AG04450 (cell line): ENCODE measurements at regions not wholly inside any gene's neighbourhood (a gene's known extent, or its start where the extent isn't known, plus 50 kb on each side); places are given as distances from the start of the nearest gene placed in this dataset.
"Not testable (repeated sequence)": the region's sequence is repeated elsewhere in the genome, so short reads cannot be mapped to it uniquely, and the experiment has no call there.

Source experiments
- CTCF ChIA-PET: fragments of 300-600, 350-600 bp; formaldehyde crosslinking; extraction: SDS; loops from one replicate; lab custom pipeline; 2022; ENCODE audit warnings: antibody characterized with exemption, inconsistent platforms; lab: Charles Lee
- POLR2A ChIA-PET: fragments of 350-600 bp; formaldehyde crosslinking; extraction: SDS; loops from one replicate; lab custom pipeline; 2021; ENCODE audit warnings: antibody characterized with exemption, inconsistent platforms; lab: Yijun Ruan, JAX
- DNase-seq: peaks from one replicate; pipeline ENCODE4 v3.0.0-alpha.2; 2011; ENCODE audit warnings: low read depth, low spot score
- H3K27ac ChIP-seq: one replicate; pipeline ENCODE4 v1.5.1; 2012; ENCODE audit warnings: low read depth, low read length, control low read depth
- H3K27me3 ChIP-seq: one replicate; pipeline ENCODE4 v1.6.0; 2012; ENCODE audit warnings: low read length; ENCODE audit not compliant: control insufficient read depth, insufficient read depth
- H3K4me3 ChIP-seq: 2 replicates; pipeline ENCODE4 v1.5.1; 2011; ENCODE audit warnings: mild to moderate bottlenecking, low read depth, low read length, control low read depth
- H3K9me3 ChIP-seq: 2 replicates; pipeline ENCODE4 v1.5.1; 2012; ENCODE audit warnings: low read length; ENCODE audit not compliant: control insufficient read depth, insufficient read depth
- CTCF ChIP-seq: IDR thresholded peaks from 2 replicates; pipeline ENCODE4 v1.5.1; 2011; ENCODE audit warnings: low read depth, low read length, control low read depth, inconsistent platforms

GRCh38 chr1:178036090-178036489 is 57.8 kb upstream of the RASAL2 start:
- no peak for TF ChIP-seq CTCF
- no peak overlapping the region for H3K27ac ChIP-seq
- POLR2A ChIA-PET: no interaction called here
- no peaks in the 10 kb centered on the region for H3K27me3 ChIP-seq
- CTCF ChIA-PET: interaction anchor here (1.3 to 1.7 kb wide), 3 partner anchors 17 to 247 kb away, joined by 3 to 7 read pairs (median 6); no protein-coding TSS in a partner anchor
- no peaks in the 10 kb centered on the region; the same call in 1 of the 2 replicates for H3K9me3 ChIP-seq
- no peak overlapping the region for H3K4me3 ChIP-seq
- DNase-seq: no peak

GRCh38 chr1:178037510-178038253 is 56.2 kb upstream of the RASAL2 start:
- DNase-seq: no peak
- ChIA-PET CTCF (interaction anchor here (0.6 to 2.1 kb wide), 18 partner anchors 9 to 1832 kb away, joined by 3 to 10 read pairs (median 4); no protein-coding TSS in a partner anchor), POLR2A (interaction anchor here (0.7 kb wide), 2 partner anchors 53 to 73 kb away, joined by 4 to 5 read pairs; no protein-coding TSS in a partner anchor)
- no peaks in the 10 kb centered on the region for H3K27me3 ChIP-seq
- H3K9me3 ChIP-seq: no peaks in the 10 kb centered on the region; the same call in 1 of the 2 replicates
- no peak overlapping the region for H3K27ac ChIP-seq
- H3K4me3 ChIP-seq: peak overlapping the region; percentile 64
- peak; percentile 33 for TF ChIP-seq CTCF

DNA sequence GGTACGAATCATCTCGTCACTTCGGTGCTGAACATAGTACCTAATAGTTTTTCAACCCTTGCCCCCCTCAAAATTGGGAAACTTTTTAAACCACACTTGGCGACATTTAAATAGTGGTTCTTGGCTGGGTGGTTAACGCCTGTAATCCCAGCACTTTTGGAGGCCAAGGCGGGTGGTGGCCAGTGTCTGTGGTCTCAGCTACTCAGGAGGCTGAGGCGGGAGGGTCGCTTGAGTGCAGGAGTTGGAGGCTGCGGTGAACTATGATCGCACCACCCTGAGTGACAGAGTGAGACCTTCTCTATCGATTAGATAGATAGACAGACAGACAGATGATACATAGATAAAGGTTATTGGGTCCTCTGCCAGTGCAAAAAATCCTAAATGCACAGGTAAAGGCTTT is 55.5 kb upstream of the RASAL2 start:
- POLR2A ChIA-PET: no interaction called here
- no peaks in the 10 kb centered on the region; the same call in 1 of the 2 replicates for H3K9me3 ChIP-seq
- no peak overlapping the region for H3K27ac ChIP-seq
- TF ChIP-seq CTCF: no peak
- CTCF ChIA-PET: interaction anchor here (0.7 to 2.1 kb wide), 8 partner anchors 9 to 1833 kb away, joined by 3 to 10 read pairs (median 6); no protein-coding TSS in a partner anchor
- no peaks in the 10 kb centered on the region for H3K27me3 ChIP-seq
- no peak for DNase-seq
- peak overlapping the region; percentile 64 for H3K4me3 ChIP-seq

- Histone ChIP-seq H3K9me3 (no peaks in the 10 kb centered on the region; the same call in none of the 2 replicates), H3K27ac (no peak overlapping the region), H3K27me3 (no peaks in the 10 kb centered on the region), H3K4me3 (no peak overlapping the region)
- ChIA-PET POLR2A (no interaction called here), CTCF (interaction anchor here (1.1 kb wide), 1 partner anchor 11 kb away, joined by 4 read pairs; no protein-coding TSS in a partner anchor)
- TF ChIP-seq CTCF: no peak
- DNase-seq: no peak
These were observed 54.0 kb upstream of the RASAL2 start for GRCh38 chr1:178039891-178040290.

- H3K27me3 ChIP-seq, H3K4me3 ChIP-seq, H3K27ac ChIP-seq, CTCF ChIA-PET, H3K9me3 ChIP-seq, POLR2A ChIA-PET, DNase-seq: not testable (repeated sequence)
These were observed 50.0 kb upstream of the RASAL2 start for GRCh38 chr1:178043940-178044339.
